ENCODE measurements at regions not wholly inside any gene's neighbourhood (a gene's known extent, or its start where the extent isn't known, plus 50 kb on each side); places are given as distances from the start of the nearest gene placed in this dataset.

GRCh38 chr20:10824750-10825500 lies 151.1 kb upstream of the JAG1 start:
- DNase-seq (ENCODE audit: low read depth in 1 of 2, low spot score in 2 of 2) (no peak), FAIRE-seq (no peak)
- TF ChIP-seq GABPA (IDR thresholded peaks at IDR 0.05; ENCODE audit: borderline replicate concordance, insufficient read depth, low read length) = no peak
- Histone ChIP-seq H3K9me3 (ENCODE audit: insufficient read depth in 2 of 2, low read depth in 1 of 2, low read length in 1 of 2) (no peaks in the 10 kb centered on the region), H3K4me2 (ENCODE audit: insufficient read depth in 1 of 2, low read depth in 2 of 2, low read length in 2 of 2) (no peak overlapping the region), H3K23ac (ENCODE audit: insufficient read length) (no peak overlapping the region), H3K4me1 (replicated peaks in 1 of 4; ENCODE audit: control insufficient read depth in 3 of 4, insufficient read depth in 4 of 4, low read length in 3 of 4) (no peaks in the 10 kb centered on the region), H3K27ac (ENCODE audit: low read depth, low read length) (no peak overlapping the region), H3K56ac (replicated peaks; ENCODE audit: insufficient read length, low read depth, low read length) (no peak overlapping the region), H2BK5ac (ENCODE audit: low read depth, low read length) (no peak overlapping the region), H3K36me3 (ENCODE audit: control insufficient read depth in 2 of 4, insufficient read depth in 4 of 4, low read length in 3 of 4) (no peaks in the 10 kb centered on the region), H4K8ac (ENCODE audit: extremely low read depth, insufficient read depth, low read length) (no peak overlapping the region), H2AK5ac (ENCODE audit: low read depth, low read length) (no peak overlapping the region), H2BK120ac (replicated peaks; ENCODE audit: low read depth, low read length) (no peak overlapping the region), H3K9ac (replicated peaks in 1 of 4; ENCODE audit: extremely low read depth in 1 of 4, low read depth in 3 of 4, low read length in 3 of 4) (no peak overlapping the region), H2BK12ac (ENCODE audit: low read depth, low read length) (no peak overlapping the region), H3K79me2 (ENCODE audit: control insufficient read depth in 1 of 2, insufficient read depth in 2 of 2, low read length in 2 of 2) (no peaks in the 10 kb centered on the region), H3K18ac (ENCODE audit: extremely low read depth, low read length) (no peak overlapping the region), H3K79me1 (ENCODE audit: low read depth, low read length) (no peaks in the 10 kb centered on the region), H3K4me3 (ENCODE audit: extremely low read depth in 1 of 4, insufficient read depth in 2 of 4, low read depth in 3 of 4, low read length in 4 of 4) (no peak overlapping the region), H3K14ac (ENCODE audit: insufficient read length) (no peak overlapping the region), H3K27me3 (replicated peaks in 1 of 4; ENCODE audit: control insufficient read depth in 3 of 4, extremely low read depth in 1 of 4, insufficient read depth in 3 of 4, low read length in 3 of 4) (no peaks in the 10 kb centered on the region), H4K20me1 (replicated peaks in 1 of 2; ENCODE audit: control insufficient read depth in 1 of 2, insufficient read depth in 2 of 2, low read length in 2 of 2) (no peaks in the 10 kb centered on the region), H2BK15ac (ENCODE audit: low read length) (no peak overlapping the region), H3K4ac (replicated peaks; ENCODE audit: insufficient read length, low read depth, low read length) (no peak overlapping the region), H2AFZ (ENCODE audit: low read length) (no peak overlapping the region), H3K23me2 (ENCODE audit: low read depth, low read length) (no peaks in the 10 kb centered on the region), H4K5ac (ENCODE audit: insufficient read length, low read depth, low read length) (no peak overlapping the region), H4K91ac (replicated peaks; ENCODE audit: insufficient read length, low read length) (no peak overlapping the region), H2BK20ac (ENCODE audit: low read length) (no peak overlapping the region)
- ChIA-PET POLR2A (ENCODE audit: partially characterized antibody) (no interaction called here), CTCF (ENCODE audit: partially characterized antibody) (interaction anchor here (0.6 kb wide), 1 partner anchor 1027 kb away, joined by 3 read pairs; no protein-coding TSS in a partner anchor)
- WGBS, 2 experiments (ENCODE audit: extremely low coverage in 1 of 2, insufficient coverage in 1 of 2, insufficient read length in 1 of 2, insufficient replicate concordance in 2 of 2, low coverage in 1 of 2, low lambda C conversion rate in 2 of 2, missing lambda C conversion rate in 1 of 2) = 91% methylated on average over 11 of the region's 11 CpGs; no CpG with 5 or more reads in 1 of the 2 experiments

All from H1 (cell line).